Daoy (cell line): ENCODE measurements at regions not wholly inside any gene's neighbourhood (a gene's known extent, or its start where the extent isn't known, plus 50 kb on each side); places are given as distances from the start of the nearest gene placed in this dataset.
"Not testable (repeated sequence)": the region's sequence is repeated elsewhere in the genome, so short reads cannot be mapped to it uniquely, and the experiment has no call there.

Source experiments
- DNase-seq: peaks from one replicate; pipeline ENCODE4 v3.0.0-alpha.2; 2015; ENCODE audit warnings: low read depth

DNA sequence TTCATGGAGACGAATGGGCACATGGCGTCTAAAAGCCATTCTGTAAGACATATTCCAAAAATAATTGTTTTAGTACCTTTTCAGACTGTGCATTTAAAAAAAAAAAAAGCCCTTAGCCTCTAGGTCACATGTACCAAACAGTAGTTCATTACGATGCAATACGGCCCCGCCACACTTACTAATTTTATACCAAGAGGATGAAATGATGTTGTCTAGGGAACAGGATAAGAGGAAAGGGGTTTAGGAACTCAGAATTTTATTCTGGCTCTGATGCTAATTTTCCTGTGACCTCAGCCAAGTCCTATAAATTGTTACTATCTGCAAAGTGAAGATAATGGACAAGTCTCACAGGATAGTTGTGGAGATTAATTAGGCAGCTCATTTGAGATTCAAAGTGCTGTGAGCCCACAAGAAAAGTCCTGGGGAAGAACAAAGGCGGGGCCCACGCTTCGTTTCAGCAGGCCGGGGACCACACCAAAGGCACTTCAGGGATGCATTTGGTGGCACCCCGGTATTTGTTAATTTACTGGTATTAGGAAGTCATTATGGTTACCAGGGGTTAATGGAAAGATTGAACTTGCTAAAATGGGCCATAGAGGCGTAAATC lies 511.1 kb downstream of the IRS2 start:
- no peak for DNase-seq

DNA sequence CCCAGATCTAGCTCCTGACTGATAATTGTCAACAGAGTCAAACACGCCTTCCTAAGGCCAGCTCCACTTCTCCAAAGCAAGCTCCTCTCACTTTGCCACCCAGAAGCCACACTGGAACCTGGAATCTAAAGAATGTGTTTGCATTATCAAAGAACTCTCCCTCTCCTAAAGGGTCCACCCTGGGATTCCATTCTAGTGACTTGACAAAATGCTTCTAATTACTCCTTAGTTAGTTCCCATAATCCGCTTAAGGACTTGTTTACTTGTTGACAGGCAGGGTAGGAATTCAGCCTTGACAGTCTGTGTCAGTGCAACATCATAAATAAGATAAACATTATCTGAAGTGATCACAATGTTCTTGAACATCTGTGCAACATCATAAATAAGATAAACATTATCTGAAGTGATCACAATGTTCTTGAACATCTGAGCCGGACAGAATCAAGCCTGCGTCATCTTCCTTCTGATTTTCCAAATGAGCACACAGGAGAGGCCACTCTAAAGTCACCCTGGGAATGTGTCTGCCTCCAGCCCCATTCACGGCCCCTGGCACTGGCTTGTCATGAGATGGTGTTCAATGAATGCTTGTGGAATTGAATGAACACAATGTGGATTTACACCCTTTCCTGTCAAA lies 512.1 kb downstream of the IRS2 start:
- DNase-seq, result peak; percentile 14

DNA sequence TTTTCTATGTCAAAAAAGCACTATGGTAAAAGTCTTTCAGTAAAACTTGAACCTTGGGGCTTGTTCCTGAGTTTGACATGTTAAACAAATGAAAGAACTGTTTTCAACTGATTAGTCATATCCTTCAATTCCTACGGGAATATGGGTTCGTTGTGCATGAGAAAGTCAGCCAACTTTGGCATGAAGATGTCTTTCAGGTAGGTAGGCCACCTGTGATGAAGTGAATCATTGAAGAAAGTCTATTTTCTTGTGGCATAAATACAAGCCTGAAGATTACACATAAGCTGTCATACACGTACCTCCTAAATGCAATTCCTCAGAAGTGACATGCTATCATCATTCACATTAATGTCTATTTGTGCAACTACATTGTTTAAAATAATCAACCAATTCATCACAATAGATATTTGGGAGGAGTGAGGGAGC lies 513.0 kb downstream of the IRS2 start:
- no peak for DNase-seq

DNA sequence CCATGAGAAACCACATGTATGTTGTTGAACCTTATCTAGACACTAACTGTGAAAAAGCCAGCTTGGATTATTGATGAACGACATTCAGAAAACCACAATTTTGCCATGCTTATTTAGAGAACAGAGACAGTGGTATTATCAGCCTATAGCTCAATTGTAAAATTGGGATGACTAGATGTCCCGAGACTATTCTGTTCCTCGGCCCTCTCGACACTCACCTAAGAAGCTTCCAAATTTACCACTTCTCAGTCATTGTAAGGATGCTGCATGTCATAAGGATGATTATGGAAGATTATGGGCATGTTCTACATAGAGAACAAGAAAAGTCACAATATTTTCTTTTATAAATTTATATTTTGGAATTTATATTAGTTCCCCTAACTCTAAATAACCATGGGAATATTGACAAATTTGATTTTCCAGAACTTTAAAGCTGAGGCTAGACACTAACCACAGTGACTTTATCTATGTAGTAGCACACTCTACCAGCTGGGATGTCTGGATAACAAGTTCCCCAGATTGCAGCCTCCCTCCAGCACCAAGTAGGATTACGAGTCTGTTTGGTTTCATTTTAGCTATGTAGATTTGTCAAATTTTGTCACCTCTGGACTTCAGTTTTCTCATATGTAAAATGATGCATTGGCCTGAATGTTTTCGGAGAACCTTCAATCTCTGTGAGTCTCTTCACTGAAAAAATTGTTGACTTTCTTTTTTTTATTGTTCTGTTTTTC lies 513.6 kb downstream of the IRS2 start:
- no peak for DNase-seq

DNA sequence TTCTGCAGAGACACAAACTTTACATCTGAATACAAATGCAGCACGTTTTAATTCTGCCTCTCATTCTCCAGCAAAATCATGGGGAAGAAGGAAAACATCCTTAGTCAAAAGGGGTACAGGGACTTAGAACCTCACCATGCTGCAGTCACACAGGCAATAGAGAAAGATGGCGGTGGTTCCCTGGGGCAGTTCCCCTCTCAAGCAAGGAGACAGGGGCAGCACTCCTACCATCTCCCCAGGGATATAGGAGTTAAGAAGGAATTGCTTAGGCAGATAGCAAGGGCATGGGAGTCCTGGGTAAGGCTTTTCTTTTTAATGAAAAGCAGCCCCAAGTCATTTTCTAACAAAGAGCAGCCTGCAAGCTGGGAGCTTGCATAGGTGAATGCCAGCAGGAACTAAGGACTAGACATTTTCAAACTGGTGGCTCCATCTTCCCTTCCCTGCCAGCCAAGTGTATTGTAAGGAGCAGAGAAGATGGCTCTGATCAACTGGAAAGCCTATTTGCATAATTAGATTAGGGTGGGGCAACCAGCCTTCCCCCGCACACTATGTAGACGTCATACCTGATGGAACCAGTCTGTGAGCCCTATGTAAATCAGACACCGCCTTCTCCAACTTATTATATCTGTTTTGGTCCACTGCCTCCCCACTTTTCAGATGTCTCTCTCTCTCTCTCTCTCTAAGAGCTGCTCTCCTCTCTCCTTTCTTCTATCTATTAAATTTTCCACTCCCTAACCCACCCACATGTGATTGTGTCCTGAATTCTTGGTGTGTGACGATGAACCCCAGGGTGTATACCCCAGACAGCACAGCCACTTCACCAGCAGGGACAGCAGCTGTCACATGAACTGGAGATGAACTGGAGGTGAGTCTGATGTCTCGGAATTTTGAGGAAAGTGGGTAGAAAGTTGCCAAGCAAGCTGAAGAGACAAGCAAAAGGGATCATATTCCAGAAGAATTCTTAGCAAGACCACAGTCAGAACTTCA lies 514.5 kb downstream of the IRS2 start:
- peak; percentile 56 for DNase-seq

DNA sequence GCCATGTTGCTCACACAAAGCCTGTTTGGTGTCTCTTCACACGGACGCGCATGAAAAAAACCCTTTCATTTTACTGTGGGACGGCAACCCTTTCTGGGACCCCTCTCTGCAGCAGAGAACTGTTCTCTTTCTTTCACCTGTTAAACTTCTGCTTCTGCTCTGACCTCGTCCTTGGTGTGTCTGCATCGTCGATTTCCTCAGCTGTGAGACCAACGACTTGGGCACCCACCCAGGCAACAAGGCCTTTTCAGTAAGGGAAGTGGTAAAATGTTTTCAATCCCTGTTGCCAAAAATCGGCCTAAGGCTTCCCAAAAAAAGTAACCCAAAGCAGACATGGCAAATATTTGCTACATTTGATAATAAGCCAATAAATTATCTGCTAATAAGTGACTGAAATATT lies 515.3 kb downstream of the IRS2 start:
- no peak for DNase-seq

DNA sequence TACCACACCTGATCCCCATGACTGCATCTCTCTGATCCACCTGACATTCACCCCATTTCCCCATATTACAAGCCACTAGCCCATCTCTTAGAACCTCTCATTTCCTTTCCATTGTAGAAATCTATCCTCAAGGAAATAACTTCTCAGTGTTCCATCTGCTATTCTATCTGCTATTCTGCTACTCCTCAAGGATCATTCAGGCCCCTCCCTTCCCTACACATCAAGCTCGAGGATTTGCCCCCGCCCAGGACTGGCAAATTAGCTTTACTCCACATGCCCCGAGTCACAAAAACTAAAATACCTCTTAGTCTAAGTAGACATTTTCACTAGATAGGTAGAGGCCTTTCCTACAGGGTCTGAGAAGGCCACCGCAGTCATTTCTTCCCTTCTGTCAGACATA lies 517.0 kb downstream of the IRS2 start:
- DNase-seq, result not testable (repeated sequence)

DNA sequence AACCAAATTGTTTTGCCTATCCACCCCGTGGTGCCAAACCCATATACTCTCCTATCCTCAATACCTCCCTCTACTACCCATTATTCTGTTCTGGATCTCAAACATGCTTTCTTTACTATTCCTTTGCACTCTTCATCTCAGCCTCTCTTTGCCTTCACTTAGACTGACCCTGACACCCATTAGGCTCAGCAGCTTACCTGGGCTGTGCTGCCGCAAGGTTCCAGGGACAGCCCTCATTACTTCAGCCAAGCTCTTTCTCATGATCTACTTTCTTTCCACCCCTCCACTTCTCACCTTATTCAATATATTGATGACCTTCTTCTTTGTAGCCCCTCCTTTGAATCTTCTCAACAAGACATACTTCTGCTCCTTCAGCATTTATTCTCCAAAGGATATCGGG lies 517.9 kb downstream of the IRS2 start:
- DNase-seq, result not testable (repeated sequence)

DNA sequence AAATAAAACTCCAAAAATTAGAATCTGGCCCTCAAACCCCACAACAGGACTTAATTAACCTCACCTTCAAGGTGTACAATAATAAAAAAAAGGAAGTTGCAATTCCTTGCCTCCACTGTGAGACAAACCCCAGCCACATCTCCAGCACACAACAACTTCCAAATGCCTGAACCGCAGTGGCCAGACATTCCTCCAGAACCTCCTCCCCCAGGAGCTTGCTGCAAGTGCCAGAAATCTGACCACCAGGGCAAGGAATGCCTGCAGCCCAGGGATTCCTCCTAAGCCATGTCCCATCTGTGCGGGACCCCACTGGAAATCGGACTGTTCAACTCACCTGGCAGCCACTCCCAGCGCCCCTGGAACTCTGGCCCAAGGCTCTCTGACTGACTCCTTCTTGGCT lies 519.0 kb downstream of the IRS2 start:
- DNase-seq, result not testable (repeated sequence)

DNA sequence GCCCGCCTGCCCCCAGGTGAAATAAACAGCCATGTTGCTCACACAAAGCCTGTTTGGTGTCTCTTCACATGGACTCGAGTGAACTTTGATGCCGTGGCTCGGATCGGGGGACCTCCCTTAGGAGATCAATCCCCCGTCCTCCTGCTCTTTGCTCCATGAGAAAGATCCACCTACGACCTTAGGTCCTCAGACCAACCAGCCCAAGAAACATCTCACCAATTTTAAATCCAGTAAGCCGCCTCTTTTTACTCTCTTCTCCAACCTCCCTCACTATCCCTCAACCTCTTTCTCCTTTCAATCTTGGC lies 521.0 kb downstream of the IRS2 start:
- not testable (repeated sequence) for DNase-seq

DNA sequence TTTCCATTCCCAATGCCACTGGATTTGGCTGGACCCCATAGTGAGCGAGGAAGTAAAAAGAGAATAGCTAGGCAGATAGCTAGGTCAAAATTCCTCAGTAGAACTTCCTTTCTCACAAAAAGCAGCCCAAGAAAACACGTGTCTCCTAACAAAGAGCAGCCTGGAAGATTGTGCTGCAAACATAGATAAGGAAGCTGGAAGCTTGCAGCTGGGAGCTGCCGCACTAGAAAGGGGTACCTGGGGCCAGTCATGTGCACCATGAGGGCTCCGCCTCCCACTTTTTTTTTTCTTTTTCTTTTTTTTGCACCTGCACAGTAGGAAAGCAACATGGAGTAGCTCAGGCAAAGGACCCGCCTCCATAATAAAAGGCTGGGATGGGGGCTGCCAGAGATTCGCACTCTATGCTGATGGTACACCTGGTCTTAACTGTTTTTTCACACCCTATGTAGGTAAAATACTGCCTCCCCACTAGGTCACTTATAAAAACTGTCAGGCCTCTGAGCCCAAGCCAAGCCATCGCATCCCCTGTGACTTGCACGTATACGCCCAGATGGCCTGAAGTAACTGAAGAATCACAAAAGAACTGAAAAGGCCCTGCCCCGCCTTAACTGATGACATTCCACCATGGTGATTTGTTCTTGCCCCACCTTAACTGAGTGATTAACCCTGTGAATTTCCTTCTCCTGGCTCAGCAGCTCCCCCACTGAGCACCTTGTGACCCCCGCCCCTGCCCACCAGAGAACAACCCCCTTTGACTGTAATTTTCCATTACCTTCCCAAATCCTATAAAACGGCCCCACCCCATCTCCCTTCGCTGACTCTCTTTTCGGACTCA lies 521.6 kb downstream of the IRS2 start:
- DNase-seq, result peak; percentile 5

DNA sequence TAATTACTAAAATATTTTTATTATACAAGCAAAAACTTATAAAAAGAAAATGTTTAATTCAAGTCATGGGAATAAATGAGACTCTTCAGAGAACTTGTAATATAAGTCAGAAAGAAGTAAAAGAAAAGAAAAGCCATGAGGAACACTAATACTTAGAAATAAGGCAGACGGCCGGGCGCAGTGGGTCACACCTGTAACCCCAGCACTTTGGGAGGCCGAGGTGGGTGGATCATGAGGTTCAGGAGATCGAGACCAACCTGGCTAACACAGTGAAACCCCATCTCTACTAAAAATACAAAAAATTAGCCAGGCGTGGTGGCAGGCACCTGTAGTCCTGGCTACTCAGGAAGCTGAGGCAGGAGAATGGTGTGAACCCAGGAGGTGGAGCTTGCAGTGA lies 528.6 kb downstream of the IRS2 start:
- DNase-seq, result not testable (repeated sequence)
